HL-60 (cell line): ENCODE measurements at regions not wholly inside any gene's neighbourhood (a gene's known extent, or its start where the extent isn't known, plus 50 kb on each side); places are given as distances from the start of the nearest gene placed in this dataset.

Source experiments
- GABPA ChIP-seq: IDR thresholded peaks from 2 replicates; pipeline ENCODE4 v1.6.1; 2012; ENCODE audit warnings: low read depth
- POLR2AphosphoS5 ChIP-seq: IDR thresholded peaks from 2 replicates; pipeline ENCODE4 v1.6.1; 2012; ENCODE audit warnings: low read depth
- SPI1 ChIP-seq: IDR thresholded peaks from 2 replicates; pipeline ENCODE4 v1.6.1; 2012; ENCODE audit warnings: low read depth, mild to moderate bottlenecking, borderline replicate concordance
- TF ChIP-seq, protein P1 (sequence below): IDR thresholded peaks from one replicate; pipeline ENCODE4 v1.5.1; 2011; ENCODE audit warnings: low read length, control low read depth, inconsistent platforms; ENCODE audit not compliant: insufficient read depth
- TF ChIP-seq, protein P2 (sequence below): IDR thresholded peaks from 2 replicates; pipeline ENCODE4 v1.6.1; 2012; ENCODE audit warnings: low read depth; ENCODE audit not compliant: insufficient replicate concordance

DNA sequence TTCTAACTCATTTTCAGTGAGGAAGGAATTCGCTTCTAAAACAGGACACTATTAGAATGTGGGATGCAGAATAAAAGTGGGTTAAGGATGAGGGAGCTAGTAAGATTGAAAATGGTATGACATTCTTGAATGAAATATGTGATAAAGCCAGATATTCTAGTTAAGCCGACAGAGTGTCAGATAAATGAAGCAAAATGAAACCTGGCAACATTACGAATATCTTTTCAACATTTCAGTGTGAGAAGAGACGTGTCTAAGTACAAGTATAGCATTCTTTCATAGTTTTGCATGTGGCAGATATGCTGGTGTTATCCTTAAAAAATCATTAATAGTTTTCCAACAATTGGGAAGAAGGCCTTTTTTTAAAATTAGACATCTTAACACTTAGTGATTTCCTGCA, 1101.4 kb downstream of the RPA4 start:
- TF ChIP-seq, protein P1, sequence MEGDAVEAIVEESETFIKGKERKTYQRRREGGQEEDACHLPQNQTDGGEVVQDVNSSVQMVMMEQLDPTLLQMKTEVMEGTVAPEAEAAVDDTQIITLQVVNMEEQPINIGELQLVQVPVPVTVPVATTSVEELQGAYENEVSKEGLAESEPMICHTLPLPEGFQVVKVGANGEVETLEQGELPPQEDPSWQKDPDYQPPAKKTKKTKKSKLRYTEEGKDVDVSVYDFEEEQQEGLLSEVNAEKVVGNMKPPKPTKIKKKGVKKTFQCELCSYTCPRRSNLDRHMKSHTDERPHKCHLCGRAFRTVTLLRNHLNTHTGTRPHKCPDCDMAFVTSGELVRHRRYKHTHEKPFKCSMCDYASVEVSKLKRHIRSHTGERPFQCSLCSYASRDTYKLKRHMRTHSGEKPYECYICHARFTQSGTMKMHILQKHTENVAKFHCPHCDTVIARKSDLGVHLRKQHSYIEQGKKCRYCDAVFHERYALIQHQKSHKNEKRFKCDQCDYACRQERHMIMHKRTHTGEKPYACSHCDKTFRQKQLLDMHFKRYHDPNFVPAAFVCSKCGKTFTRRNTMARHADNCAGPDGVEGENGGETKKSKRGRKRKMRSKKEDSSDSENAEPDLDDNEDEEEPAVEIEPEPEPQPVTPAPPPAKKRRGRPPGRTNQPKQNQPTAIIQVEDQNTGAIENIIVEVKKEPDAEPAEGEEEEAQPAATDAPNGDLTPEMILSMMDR: no peak
- TF ChIP-seq, protein P2, sequence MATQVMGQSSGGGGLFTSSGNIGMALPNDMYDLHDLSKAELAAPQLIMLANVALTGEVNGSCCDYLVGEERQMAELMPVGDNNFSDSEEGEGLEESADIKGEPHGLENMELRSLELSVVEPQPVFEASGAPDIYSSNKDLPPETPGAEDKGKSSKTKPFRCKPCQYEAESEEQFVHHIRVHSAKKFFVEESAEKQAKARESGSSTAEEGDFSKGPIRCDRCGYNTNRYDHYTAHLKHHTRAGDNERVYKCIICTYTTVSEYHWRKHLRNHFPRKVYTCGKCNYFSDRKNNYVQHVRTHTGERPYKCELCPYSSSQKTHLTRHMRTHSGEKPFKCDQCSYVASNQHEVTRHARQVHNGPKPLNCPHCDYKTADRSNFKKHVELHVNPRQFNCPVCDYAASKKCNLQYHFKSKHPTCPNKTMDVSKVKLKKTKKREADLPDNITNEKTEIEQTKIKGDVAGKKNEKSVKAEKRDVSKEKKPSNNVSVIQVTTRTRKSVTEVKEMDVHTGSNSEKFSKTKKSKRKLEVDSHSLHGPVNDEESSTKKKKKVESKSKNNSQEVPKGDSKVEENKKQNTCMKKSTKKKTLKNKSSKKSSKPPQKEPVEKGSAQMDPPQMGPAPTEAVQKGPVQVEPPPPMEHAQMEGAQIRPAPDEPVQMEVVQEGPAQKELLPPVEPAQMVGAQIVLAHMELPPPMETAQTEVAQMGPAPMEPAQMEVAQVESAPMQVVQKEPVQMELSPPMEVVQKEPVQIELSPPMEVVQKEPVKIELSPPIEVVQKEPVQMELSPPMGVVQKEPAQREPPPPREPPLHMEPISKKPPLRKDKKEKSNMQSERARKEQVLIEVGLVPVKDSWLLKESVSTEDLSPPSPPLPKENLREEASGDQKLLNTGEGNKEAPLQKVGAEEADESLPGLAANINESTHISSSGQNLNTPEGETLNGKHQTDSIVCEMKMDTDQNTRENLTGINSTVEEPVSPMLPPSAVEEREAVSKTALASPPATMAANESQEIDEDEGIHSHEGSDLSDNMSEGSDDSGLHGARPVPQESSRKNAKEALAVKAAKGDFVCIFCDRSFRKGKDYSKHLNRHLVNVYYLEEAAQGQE: no peak
- TF ChIP-seq GABPA: no peak
- no peak for TF ChIP-seq POLR2AphosphoS5
- no peak for TF ChIP-seq SPI1
